Stimulated activated CD8-positive, alpha-beta memory T cell treated with anti-CD3 and anti-CD28 coated beads, Interleukin-7, amount 100 ng/mL, for 4 hours (primary cell): ENCODE measurements at regions not wholly inside any gene's neighbourhood (a gene's known extent, or its start where the extent isn't known, plus 50 kb on each side); places are given as distances from the start of the nearest gene placed in this dataset.

Experiments used
- DNase-seq, 2 donors: peaks; one replicate each; pipeline ENCODE4 v3.0.0-alpha.2; 2020; ENCODE audit warnings: low read depth in 2 of 2

- no peak for DNase-seq
These were observed 292.1 kb downstream of the SOX4 start for GRCh38 chr6:21885532-21886114.

- no peak for DNase-seq
These were observed 293.1 kb downstream of the SOX4 start for GRCh38 chr6:21886542-21887151.

- DNase-seq = no peak
These were observed 294.0 kb downstream of the SOX4 start for GRCh38 chr6:21887231-21888185.

DNA sequence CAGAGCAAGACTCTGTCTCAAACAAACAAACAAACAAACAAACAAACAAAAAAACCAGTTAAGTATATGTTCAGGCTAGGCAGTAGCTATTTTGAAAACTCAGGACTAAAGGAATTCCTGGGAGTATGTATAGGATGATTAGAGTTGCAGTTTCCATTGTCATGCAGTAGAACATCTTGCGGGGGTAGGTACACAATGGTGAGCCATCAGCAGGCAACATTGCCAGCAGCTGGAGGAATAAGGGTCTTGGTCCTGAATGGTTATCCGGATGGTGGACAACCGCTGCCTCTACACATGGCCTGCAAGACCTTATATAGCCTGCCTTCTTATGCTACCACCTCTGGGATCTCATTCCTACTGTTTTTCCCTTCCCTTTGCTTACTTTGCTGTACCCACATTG lies 297.5 kb downstream of the SOX4 start:
- no peak for DNase-seq

DNA sequence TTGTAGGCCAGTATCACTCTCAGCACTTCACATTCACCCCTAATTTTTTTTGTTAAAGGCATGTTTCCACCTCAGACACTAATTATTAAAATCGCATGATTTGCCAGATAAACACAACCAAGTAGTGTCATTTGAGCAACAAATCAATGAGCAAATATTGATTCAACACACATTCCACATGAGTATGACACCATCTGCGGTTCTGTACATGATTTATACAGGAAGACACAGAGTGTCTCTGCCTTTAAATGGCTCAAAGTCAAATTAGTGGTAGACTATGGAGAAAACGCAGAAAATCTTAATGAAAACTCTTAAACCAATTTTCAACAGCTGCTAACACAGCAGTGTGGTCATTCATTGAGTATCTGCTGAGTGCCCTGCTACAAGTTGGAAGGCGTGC lies 300.2 kb downstream of the SOX4 start:
- no peak for DNase-seq

DNA sequence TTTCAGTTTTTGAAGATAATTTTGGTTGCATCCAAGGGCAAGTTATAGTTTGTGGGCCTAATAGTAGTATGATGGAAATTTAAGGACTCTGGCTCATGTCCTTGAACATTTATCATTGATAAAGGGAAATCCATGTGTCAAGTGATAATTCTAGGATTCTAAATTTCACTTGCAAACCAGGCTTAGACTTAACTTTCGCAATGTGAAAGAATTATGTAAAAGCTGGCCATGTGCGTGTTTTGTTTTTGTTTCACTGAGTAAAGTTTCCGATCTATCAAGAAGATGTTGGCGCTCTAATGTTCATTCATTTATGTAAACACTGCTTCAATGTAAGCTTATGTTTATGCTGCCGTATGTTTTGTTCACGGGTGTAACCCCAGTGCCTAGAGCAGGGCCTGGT lies 302.0 kb downstream of the SOX4 start:
- DNase-seq = no peak

- DNase-seq = no peak
These were observed 304.7 kb downstream of the SOX4 start for GRCh38 chr6:21898107-21898796.

DNA sequence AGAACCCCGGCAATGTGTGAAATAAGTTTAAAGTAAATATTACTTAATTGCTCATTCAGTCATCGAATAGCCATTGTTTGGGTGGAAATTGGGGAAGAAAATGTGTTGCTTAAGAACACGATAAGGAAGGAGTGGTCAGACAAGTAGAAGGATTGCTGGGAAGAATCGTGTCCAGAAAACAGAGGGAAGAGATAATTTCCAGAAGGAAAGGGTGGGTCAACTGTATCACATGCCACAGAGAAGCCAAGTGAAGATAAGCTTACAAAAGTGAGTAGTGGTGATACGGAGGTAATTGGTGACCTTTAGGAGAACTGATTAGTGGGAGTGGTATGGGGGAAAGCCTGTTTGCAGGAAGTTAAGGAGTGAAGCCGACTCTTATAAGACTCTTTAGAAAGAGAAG lies 306.2 kb downstream of the SOX4 start:
- DNase-seq = no peak

DNA sequence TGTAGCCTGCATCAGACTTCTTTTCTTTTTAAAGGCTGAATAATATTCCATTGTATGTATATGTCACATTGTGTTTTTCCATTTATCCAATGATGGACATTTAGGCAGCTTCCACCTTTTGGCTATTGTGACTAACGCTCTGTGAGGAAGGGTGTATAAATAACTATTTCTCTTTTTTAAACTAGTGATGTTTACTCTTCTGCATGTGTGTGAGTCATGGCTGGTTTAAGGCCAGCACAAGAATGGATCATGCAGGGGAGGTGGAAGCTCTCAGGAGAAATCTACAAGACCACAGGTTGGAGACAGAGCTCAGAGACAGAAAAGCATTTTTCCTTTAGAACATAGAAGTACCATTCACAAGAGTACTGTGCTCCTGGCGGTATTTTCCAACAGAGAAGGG lies 307.2 kb downstream of the SOX4 start:
- DNase-seq = no peak

GRCh38 chr6:21902628-21903169 lies 309.1 kb downstream of the SOX4 start:
- DNase-seq = no peak

GRCh38 chr6:21905531-21905930 lies 312.0 kb downstream of the SOX4 start:
- DNase-seq = no peak

DNA sequence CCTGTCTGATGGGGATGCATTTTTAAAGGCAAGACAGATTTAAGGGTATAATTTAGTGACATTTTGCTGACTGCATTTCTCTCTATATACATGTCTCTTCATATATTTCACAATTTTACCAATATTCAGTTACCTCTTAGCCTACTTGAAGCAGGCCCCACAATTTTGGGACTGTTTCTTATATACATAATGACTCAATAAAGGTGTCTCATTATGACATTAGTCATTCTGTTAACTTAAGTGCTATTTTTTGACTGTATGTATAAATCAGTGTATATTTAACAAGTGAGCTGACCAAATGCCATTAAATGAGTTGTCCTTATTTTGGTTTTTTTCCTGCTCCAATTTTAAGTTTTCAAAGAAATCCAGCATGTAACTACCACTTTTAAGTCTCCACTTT lies 313.3 kb downstream of the SOX4 start:
- no peak for DNase-seq

DNA sequence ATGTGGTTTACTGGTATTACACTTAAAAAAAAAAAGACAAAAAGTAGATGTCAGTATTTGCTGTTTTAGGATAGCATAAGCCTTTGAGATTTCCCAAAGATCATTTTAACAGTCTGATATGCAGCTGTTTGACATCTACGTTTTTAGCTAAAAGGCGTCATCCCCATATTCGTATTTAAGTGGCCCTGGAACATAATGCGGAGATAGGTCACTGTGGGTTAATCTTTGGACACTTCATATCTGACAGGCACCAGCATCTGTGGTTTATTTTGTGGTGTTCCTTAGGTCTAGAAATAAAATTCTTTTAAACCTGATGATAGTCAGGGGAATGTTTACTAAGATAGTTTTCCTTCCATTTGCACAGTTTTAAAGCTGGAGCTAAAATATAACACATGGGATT lies 313.7 kb downstream of the SOX4 start:
- no peak for DNase-seq

- DNase-seq = no peak
These were observed 314.8 kb downstream of the SOX4 start for GRCh38 chr6:21908161-21908848.

DNA sequence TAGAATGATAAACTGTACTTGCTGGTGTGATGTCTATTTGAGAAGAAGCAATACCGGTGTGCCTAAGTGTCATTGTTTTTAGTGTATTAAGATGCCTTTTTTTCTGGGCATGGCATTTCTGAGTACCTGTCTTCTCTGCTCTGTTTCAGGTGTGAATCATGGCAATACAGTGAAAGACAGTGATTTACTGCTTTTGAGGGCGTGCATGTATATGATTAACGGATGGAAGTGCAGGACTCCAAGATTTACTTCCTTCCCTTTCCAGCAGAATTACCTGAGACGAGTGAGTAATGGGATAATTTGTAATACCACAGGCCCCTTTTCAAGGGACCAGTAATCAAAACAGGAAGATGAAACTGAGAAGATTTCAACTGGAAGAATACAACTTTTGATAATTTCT lies 315.8 kb downstream of the SOX4 start:
- no peak for DNase-seq

- no peak for DNase-seq
These were observed 317.7 kb downstream of the SOX4 start for GRCh38 chr6:21911208-21911607.

DNA sequence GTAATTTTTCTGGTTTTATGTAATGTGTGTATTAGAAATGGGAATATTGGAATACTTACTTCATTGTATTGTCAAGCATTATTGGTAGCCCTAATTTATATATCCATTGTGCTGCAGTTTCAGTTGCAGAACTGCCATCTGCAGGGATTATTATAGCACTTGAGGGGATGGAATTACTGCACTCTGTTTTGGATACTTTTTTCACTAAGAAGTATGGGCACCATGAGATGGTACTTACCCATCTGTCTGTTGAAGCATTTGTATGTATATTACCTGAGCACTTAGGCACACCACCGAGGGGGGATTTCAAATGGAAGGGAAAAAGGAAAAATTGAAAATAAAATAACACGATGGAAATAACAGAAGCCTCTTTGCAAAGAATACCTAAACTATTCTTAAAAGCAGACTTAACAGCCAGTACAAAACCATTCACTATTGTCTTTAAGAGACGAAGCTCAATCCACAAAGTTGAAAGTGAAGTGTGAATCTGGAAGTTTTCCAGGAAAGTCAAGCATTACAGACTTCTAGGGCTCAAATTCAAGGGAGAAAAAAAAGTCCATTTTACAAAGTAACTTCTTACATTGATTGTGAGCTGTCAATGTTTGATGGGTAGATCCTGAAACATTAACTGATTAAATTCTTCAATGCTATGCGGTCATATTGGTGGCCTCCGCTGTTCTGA lies 318.7 kb downstream of the SOX4 start:
- DNase-seq = no peak

GRCh38 chr6:21914121-21914973 lies 320.8 kb downstream of the SOX4 start:
- peak in 1 of 2 donors; percentile 15 for DNase-seq

DNA sequence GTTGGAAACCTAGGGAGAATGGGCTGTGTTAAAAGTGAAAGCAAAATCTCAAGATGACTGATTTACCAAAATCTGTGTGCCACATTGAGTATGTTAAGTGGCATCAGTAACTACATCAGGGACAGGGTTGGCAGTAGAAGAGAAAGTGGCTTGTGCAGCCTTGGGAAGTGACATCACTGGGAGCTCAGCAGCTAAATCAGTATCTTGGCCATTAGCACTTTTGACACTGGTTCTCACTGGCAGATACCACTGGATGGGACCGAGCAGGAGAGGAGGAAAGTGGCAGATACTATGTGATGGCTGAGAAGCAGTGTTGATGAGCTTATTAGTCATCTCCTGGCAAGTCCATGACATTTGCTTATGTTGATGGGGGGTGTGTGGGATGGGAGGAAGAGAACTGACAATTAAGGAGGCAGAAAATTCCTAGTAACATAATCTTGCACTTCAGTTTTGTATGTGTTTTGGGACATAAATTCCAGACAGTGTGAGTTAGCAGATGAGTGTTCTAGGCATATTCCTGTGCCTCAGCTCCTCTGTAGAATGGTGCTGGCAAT lies 322.2 kb downstream of the SOX4 start:
- no peak for DNase-seq

- DNase-seq = no peak
These were observed 324.5 kb downstream of the SOX4 start for GRCh38 chr6:21918041-21918440.
